ENCODE measurements at regions not wholly inside any gene's neighbourhood (a gene's known extent, or its start where the extent isn't known, plus 50 kb on each side); places are given as distances from the start of the nearest gene placed in this dataset.

DNA sequence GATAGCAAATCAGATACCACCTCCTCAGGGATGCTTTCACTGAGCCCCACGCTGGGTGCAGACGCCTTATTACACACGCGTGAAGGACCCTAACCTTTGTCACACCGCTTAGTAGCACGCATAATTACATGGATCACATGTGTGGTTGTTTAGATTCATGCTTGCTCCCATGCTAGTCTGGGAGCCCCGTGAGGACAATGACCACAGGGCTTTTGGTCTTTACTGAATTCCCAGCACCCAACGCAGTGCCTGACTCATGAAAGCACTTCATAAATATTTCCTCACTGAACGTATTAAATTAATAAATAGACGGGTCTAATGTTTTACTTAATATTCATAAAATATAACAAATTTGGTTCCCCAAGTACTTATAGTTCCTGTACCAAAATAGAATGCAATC lies 132.5 kb downstream of the ALDH8A1 start:
- intact Hi-C loops (cut with DNase I) = loop anchor here in 1 of 2 donors (10.0 kb wide), 1 partner anchor 173 kb away; no protein-coding TSS in a partner anchor
- no peak for TF ChIP-seq POLR2A (IDR thresholded peaks at IDR 0.05)
- TF ChIP-seq, protein P1, sequence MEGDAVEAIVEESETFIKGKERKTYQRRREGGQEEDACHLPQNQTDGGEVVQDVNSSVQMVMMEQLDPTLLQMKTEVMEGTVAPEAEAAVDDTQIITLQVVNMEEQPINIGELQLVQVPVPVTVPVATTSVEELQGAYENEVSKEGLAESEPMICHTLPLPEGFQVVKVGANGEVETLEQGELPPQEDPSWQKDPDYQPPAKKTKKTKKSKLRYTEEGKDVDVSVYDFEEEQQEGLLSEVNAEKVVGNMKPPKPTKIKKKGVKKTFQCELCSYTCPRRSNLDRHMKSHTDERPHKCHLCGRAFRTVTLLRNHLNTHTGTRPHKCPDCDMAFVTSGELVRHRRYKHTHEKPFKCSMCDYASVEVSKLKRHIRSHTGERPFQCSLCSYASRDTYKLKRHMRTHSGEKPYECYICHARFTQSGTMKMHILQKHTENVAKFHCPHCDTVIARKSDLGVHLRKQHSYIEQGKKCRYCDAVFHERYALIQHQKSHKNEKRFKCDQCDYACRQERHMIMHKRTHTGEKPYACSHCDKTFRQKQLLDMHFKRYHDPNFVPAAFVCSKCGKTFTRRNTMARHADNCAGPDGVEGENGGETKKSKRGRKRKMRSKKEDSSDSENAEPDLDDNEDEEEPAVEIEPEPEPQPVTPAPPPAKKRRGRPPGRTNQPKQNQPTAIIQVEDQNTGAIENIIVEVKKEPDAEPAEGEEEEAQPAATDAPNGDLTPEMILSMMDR (IDR thresholded peaks at IDR 0.05) = no peak
- DNase-seq = no peak
- Histone ChIP-seq H3K27ac (no peak overlapping the region), H3K27me3 (no peaks in the 10 kb centered on the region), H3K36me3 (replicated peaks in 1 of 2) (no peaks in the 10 kb centered on the region), H3K4me1 (replicated peaks in 1 of 2) (no peaks in the 10 kb centered on the region), H3K9me3 (replicated peaks in 1 of 3) (no peaks in the 10 kb centered on the region), H3K4me3 (no peak overlapping the region)
- WGBS, 4 donors = 91 to 95% (median 93%) methylated on average over 10 of the region's 10 CpGs

DNA sequence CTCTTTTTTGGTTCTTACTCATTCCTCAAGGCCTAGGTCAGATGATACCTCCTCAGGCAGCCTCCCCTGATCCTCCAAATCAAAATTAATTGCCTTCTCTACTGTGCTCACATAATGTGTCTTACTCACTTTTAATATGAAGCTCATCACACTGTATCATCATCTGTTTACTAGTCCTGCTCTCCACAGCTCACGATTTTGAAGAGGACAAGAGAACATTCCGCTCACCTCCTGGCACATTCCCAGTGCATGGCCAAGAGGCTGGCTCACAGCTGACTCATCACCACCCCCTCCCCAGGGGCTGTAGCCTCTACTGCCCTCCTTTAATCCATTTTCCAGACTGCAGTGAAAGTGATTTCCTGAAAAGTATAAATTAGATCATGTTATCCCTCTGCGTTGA lies 133.1 kb downstream of the ALDH8A1 start:
- TF ChIP-seq POLR2A (IDR thresholded peaks at IDR 0.05) = no peak
- TF ChIP-seq, protein P1 (IDR thresholded peaks at IDR 0.05) = no peak
- no peaks in the 10 kb centered on the region for H3K4me1 ChIP-seq (replicated peaks in 1 of 2)

DNA sequence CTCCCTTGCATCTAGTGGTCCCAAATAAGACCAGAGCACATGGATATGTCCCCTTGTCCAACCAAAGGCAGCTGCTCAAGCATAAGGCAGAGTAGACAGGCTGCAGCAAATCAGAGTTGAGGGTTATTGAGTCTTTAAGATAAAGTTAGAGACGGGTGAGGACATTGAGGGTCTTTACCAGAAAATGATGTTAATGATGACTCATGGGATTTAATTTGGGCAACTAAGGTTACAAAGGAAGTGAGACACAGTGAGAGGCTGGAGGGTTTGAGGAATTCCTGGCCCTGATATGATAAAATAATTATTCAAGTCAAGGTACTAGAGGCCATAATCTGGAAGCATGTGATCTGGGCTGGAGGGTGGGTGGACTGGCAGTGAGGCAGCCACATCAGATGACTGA lies 133.6 kb downstream of the ALDH8A1 start:
- WGBS, 4 donors = 34 to 84% (median 56%) methylated on average over 1 of the region's 1 CpG
- DNase-seq = no peak
- Histone ChIP-seq H3K27me3 (no peaks in the 10 kb centered on the region), H3K36me3 (replicated peaks in 1 of 2) (no peaks in the 10 kb centered on the region), H3K9me3 (replicated peaks in 1 of 3) (no peaks in the 10 kb centered on the region), H3K4me3 (no peak overlapping the region), H3K27ac (no peak overlapping the region), H3K4me1 (replicated peaks in 1 of 2) (no peaks in the 10 kb centered on the region)
- intact Hi-C loops (cut with DNase I) = loop anchor here in 1 of 2 donors (10.0 kb wide), 1 partner anchor 171 kb away; no protein-coding TSS in a partner anchor
- TF ChIP-seq POLR2A (IDR thresholded peaks at IDR 0.05) = no peak
- TF ChIP-seq, protein P1 (IDR thresholded peaks at IDR 0.05) = no peak

More for the DNA sequence above, 133.1 kb downstream of the ALDH8A1 start:
- Histone ChIP-seq H3K27ac (no peak overlapping the region), H3K36me3 (replicated peaks in 1 of 2) (no peaks in the 10 kb centered on the region), H3K4me3 (no peak overlapping the region), H3K9me3 (replicated peaks in 1 of 3) (no peaks in the 10 kb centered on the region), H3K27me3 (no peaks in the 10 kb centered on the region)
- no peak for DNase-seq
- WGBS, 4 donors = 88 to 94% (median 90%) methylated on average over 3 of the region's 3 CpGs
- intact Hi-C loops (cut with DNase I) = loop anchor here in 1 of 2 donors (10.0 kb wide), 1 partner anchor 172 kb away; no protein-coding TSS in a partner anchor

DNA sequence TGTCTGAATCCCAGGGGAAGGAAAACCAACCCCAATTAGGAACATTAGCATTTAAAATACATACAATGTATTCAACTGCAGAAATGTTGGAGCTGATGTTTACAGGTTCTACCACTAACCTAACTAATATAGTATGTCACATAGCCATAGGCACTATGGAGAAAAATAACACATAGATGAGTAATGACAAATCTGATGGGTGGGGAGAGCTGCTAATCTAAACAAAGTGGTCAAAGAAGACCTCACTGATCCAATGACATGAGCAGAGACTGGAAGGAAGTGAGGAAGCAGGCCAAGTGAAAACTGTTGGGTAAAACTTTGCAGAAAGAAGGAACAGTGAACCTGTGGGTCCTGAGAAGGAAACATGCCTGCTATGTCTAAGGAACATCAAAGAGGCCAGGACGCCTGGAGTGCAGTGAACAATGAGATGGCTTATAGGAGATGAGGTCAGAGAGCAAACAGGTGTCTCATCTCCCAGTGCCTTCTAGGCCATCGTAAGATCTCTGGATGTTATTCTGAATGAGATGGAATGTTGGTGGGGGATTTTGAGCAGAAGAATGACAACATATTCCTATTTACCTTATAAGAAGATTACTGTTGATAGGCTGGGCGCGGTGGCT lies 135.7 kb downstream of the ALDH8A1 start:
- intact Hi-C loops (cut with DNase I) = loop anchor here in 1 of 2 donors (10.0 kb wide), 1 partner anchor 169 kb away; no protein-coding TSS in a partner anchor
- no peaks in the 10 kb centered on the region for H3K36me3 ChIP-seq (replicated peaks in 1 of 2)
- no peak for DNase-seq
- no peak overlapping the region for H3K27ac ChIP-seq
- 86 to 94% (median 93%) methylated on average over 4 of the region's 4 CpGs for WGBS, 4 donors
- H3K4me1 ChIP-seq (replicated peaks in 1 of 2) = no peaks in the 10 kb centered on the region
- H3K9me3 ChIP-seq (replicated peaks in 1 of 3) = no peaks in the 10 kb centered on the region
- TF ChIP-seq POLR2A (IDR thresholded peaks at IDR 0.05) = no peak
- TF ChIP-seq, protein P1 (IDR thresholded peaks at IDR 0.05) = no peak
- no peaks in the 10 kb centered on the region for H3K27me3 ChIP-seq
- H3K4me3 ChIP-seq = no peak overlapping the region

Measured in adrenal gland (tissue), 9 donors.